HPDE6-E6E7 (cell line): ENCODE measurements at regions not wholly inside any gene's neighbourhood (a gene's known extent, or its start where the extent isn't known, plus 50 kb on each side); places are given as distances from the start of the nearest gene placed in this dataset.
A peak's percentile ranks its signal among the peaks of the same experiment; 100 is the strongest.

Experiments
- DNase-seq: peaks from one replicate; pipeline ENCODE4 v3.0.0; 2011; ENCODE audit warnings: missing footprints; ENCODE audit errors: extremely low spot score

GRCh38 chr9:3049636-3050035 lies 205.7 kb upstream of the PUM3 start:
- no peak for DNase-seq

- DNase-seq = no peak
Measured at GRCh38 chr9:3047912-3048311, 204.0 kb upstream of the PUM3 start.

GRCh38 chr9:3045153-3045552 lies 201.3 kb upstream of the PUM3 start:
- DNase-seq = no peak

- no peak for DNase-seq
Measured at GRCh38 chr9:3043369-3043768, 199.5 kb upstream of the PUM3 start.

- DNase-seq = no peak
Measured at GRCh38 chr9:3040761-3041160, 196.9 kb upstream of the PUM3 start.

GRCh38 chr9:3036333-3036700 lies 192.4 kb upstream of the PUM3 start:
- DNase-seq = no peak

GRCh38 chr9:3035579-3036332 lies 191.9 kb upstream of the PUM3 start:
- DNase-seq = no peak

- no peak for DNase-seq
Measured at GRCh38 chr9:3032898-3033297, 189.0 kb upstream of the PUM3 start.

GRCh38 chr9:3028535-3028934 lies 184.6 kb upstream of the PUM3 start:
- DNase-seq = no peak

- DNase-seq = no peak
Measured at GRCh38 chr9:3027210-3027609, 183.3 kb upstream of the PUM3 start.

GRCh38 chr9:3023449-3023848 lies 179.6 kb upstream of the PUM3 start:
- no peak for DNase-seq

GRCh38 chr9:3018691-3019230 lies 174.9 kb upstream of the PUM3 start:
- DNase-seq = no peak

- DNase-seq = no peak
Measured at GRCh38 chr9:3018071-3018470, 174.2 kb upstream of the PUM3 start.

GRCh38 chr9:3014178-3014577 lies 170.3 kb upstream of the PUM3 start:
- no peak for DNase-seq

- DNase-seq = no peak
Measured at GRCh38 chr9:3012842-3013241, 168.9 kb upstream of the PUM3 start.

- DNase-seq = no peak
Measured at GRCh38 chr9:3012245-3012644, 168.3 kb upstream of the PUM3 start.

GRCh38 chr9:3008091-3008490 lies 164.2 kb upstream of the PUM3 start:
- DNase-seq = peak; percentile 10

- DNase-seq = no peak
Measured at GRCh38 chr9:3007326-3007725, 163.4 kb upstream of the PUM3 start.

- DNase-seq = no peak
Measured at GRCh38 chr9:3006851-3007250, 163.0 kb upstream of the PUM3 start.

- DNase-seq = no peak
Measured at GRCh38 chr9:3004572-3004971, 160.7 kb upstream of the PUM3 start.

- DNase-seq = no peak
Measured at GRCh38 chr9:3001311-3001710, 157.4 kb upstream of the PUM3 start.

- no peak for DNase-seq
Measured at GRCh38 chr9:2992427-2992826, 148.5 kb upstream of the PUM3 start.

GRCh38 chr9:2991292-2991691 lies 147.4 kb upstream of the PUM3 start:
- no peak for DNase-seq

GRCh38 chr9:2987679-2988078 lies 143.8 kb upstream of the PUM3 start:
- no peak for DNase-seq
